ES-I3 (cell line): ENCODE measurements at regions not wholly inside any gene's neighbourhood (a gene's known extent, or its start where the extent isn't known, plus 50 kb on each side); places are given as distances from the start of the nearest gene placed in this dataset.

Experiments
- H3K36me3 ChIP-seq: 2 replicates; pipeline ENCODE4 v1.6.1; 2013; ENCODE audit warnings: mild to moderate bottlenecking, low read length, control low read depth, moderate library complexity; ENCODE audit not compliant: insufficient read depth
- H3K4me1 ChIP-seq: 2 replicates; pipeline ENCODE4 v1.6.1; 2013; ENCODE audit warnings: mild to moderate bottlenecking, control low read depth, low read length; ENCODE audit not compliant: insufficient read depth
- H3K9ac ChIP-seq: 2 replicates; pipeline ENCODE4 v1.6.1; 2013; ENCODE audit warnings: low read depth, mild to moderate bottlenecking, low read length, moderate library complexity
- H3K9me3 ChIP-seq: 2 replicates; pipeline ENCODE4 v1.6.1; 2013; ENCODE audit warnings: mild to moderate bottlenecking, low read length, moderate library complexity; ENCODE audit not compliant: control insufficient read depth, insufficient read depth

GRCh38 chr22:49551446-49551845 lies 276.2 kb downstream of the BRD1 start:
- Histone ChIP-seq H3K4me1 (no peaks in the 10 kb centered on the region), H3K9me3 (peaks cover 2% of the 10 kb centered on the region), H3K36me3 (no peaks in the 10 kb centered on the region), H3K9ac (no peak overlapping the region)

- H3K36me3 ChIP-seq, result no peaks in the 10 kb centered on the region
- no peaks in the 10 kb centered on the region for H3K4me1 ChIP-seq
- H3K9me3 ChIP-seq, result peaks cover 2% of the 10 kb centered on the region
- H3K9ac ChIP-seq, result no peak overlapping the region
Observed at GRCh38 chr22:49550766-49551362, 276.8 kb downstream of the BRD1 start.

GRCh38 chr22:49550141-49550430 lies 277.6 kb downstream of the BRD1 start:
- Histone ChIP-seq H3K9ac (no peak overlapping the region), H3K9me3 (peaks cover 2% of the 10 kb centered on the region), H3K4me1 (no peaks in the 10 kb centered on the region), H3K36me3 (no peaks in the 10 kb centered on the region)

GRCh38 chr22:49549256-49550140 lies 278.2 kb downstream of the BRD1 start:
- Histone ChIP-seq H3K36me3 (no peaks in the 10 kb centered on the region), H3K9me3 (peaks cover 2% of the 10 kb centered on the region), H3K4me1 (no peaks in the 10 kb centered on the region)

GRCh38 chr22:49548356-49549202 lies 279.1 kb downstream of the BRD1 start:
- no peaks in the 10 kb centered on the region for H3K4me1 ChIP-seq
- peaks cover 2% of the 10 kb centered on the region for H3K9me3 ChIP-seq
- H3K36me3 ChIP-seq, result no peaks in the 10 kb centered on the region
- no peak overlapping the region for H3K9ac ChIP-seq

More at GRCh38 chr22:49549256-49550140, 278.2 kb downstream of the BRD1 start:
- no peak overlapping the region for H3K9ac ChIP-seq

GRCh38 chr22:49547751-49548239 lies 279.9 kb downstream of the BRD1 start:
- Histone ChIP-seq H3K4me1 (no peaks in the 10 kb centered on the region), H3K9me3 (peaks cover 2% of the 10 kb centered on the region), H3K9ac (no peak overlapping the region), H3K36me3 (no peaks in the 10 kb centered on the region)

GRCh38 chr22:49546811-49547585 lies 280.7 kb downstream of the BRD1 start:
- Histone ChIP-seq H3K9me3 (peaks cover 2% of the 10 kb centered on the region), H3K9ac (no peak overlapping the region), H3K4me1 (no peaks in the 10 kb centered on the region), H3K36me3 (no peaks in the 10 kb centered on the region)

- H3K9me3 ChIP-seq, result peaks cover under 1% of the 10 kb centered on the region; the same call in 1 of the 2 replicates
- no peaks in the 10 kb centered on the region for H3K36me3 ChIP-seq
- no peak overlapping the region for H3K9ac ChIP-seq
- no peaks in the 10 kb centered on the region for H3K4me1 ChIP-seq
Observed at GRCh38 chr22:49545606-49546005, 282.1 kb downstream of the BRD1 start.

- no peaks in the 10 kb centered on the region for H3K9me3 ChIP-seq
- no peaks in the 10 kb centered on the region for H3K36me3 ChIP-seq
- H3K9ac ChIP-seq, result no peak overlapping the region
- H3K4me1 ChIP-seq, result no peaks in the 10 kb centered on the region
Observed at GRCh38 chr22:49544286-49544685, 283.4 kb downstream of the BRD1 start.

- no peaks in the 10 kb centered on the region for H3K36me3 ChIP-seq
- H3K9me3 ChIP-seq, result no peaks in the 10 kb centered on the region
- H3K4me1 ChIP-seq, result no peaks in the 10 kb centered on the region
- H3K9ac ChIP-seq, result no peak overlapping the region
Observed at GRCh38 chr22:49543876-49544275, 283.8 kb downstream of the BRD1 start.

GRCh38 chr22:49541693-49542230 lies 285.9 kb downstream of the BRD1 start:
- Histone ChIP-seq H3K36me3 (no peaks in the 10 kb centered on the region), H3K9me3 (no peaks in the 10 kb centered on the region), H3K4me1 (peaks cover 3% of the 10 kb centered on the region), H3K9ac (no peak overlapping the region)

- H3K9ac ChIP-seq, result no peak overlapping the region
- no peaks in the 10 kb centered on the region for H3K36me3 ChIP-seq
- H3K4me1 ChIP-seq, result peaks cover 9% of the 10 kb centered on the region
- H3K9me3 ChIP-seq, result no peaks in the 10 kb centered on the region
Observed at GRCh38 chr22:49540913-49541692, 286.6 kb downstream of the BRD1 start.
